Endodermal cell (in vitro differentiated cells): ENCODE measurements at regions not wholly inside any gene's neighbourhood (a gene's known extent, or its start where the extent isn't known, plus 50 kb on each side); places are given as distances from the start of the nearest gene placed in this dataset.

Experiments
- DNase-seq: peaks from one replicate; pipeline ENCODE4 v3.0.0-alpha.2; 2017
- H3K27ac ChIP-seq: 2 replicates; pipeline ENCODE4 v1.5.1; 2013; ENCODE audit warnings: mild to moderate bottlenecking, low read depth, low read length, moderate library complexity
- H3K27me3 ChIP-seq: 2 replicates; pipeline ENCODE4 v1.6.1; 2013; ENCODE audit warnings: mild to moderate bottlenecking, low read length, moderate library complexity; ENCODE audit not compliant: insufficient read depth, control insufficient read depth, poor library complexity, severe bottlenecking
- H3K36me3 ChIP-seq: 2 replicates; pipeline ENCODE4 v1.7.0; 2013; ENCODE audit warnings: mild to moderate bottlenecking, low read length, moderate library complexity; ENCODE audit not compliant: control insufficient read depth, insufficient read depth
- H3K4me1 ChIP-seq: one replicate; pipeline ENCODE4 v1.7.0; 2013; ENCODE audit warnings: low read length; ENCODE audit not compliant: control insufficient read depth, insufficient read depth
- H3K4me3 ChIP-seq: 2 replicates; pipeline ENCODE4 v1.5.1; 2013; ENCODE audit warnings: mild to moderate bottlenecking, low read length, moderate library complexity
- H3K9ac ChIP-seq: 2 replicates; pipeline ENCODE4 v1.6.1; 2013; ENCODE audit warnings: mild to moderate bottlenecking, low read length, moderate library complexity; ENCODE audit not compliant: poor library complexity, severe bottlenecking; ENCODE audit errors: extremely low read depth
- H3K9me3 ChIP-seq: 2 replicates; pipeline ENCODE4 v1.6.1; 2013; ENCODE audit warnings: mild to moderate bottlenecking, low read length, moderate library complexity; ENCODE audit not compliant: control insufficient read depth
- H3K27ac Mint-ChIP-seq: 2 replicates; pipeline ENCODE4 v1.8.0; 2020; ENCODE audit warnings: mixed read lengths
- H3K27me3 Mint-ChIP-seq: 2 replicates; pipeline ENCODE4 v1.8.0; 2021; ENCODE audit warnings: mild to moderate bottlenecking, mixed read lengths; ENCODE audit not compliant: insufficient read depth
- H3K36me3 Mint-ChIP-seq: 2 replicates; pipeline ENCODE4 v1.8.0; 2020; ENCODE audit warnings: low read depth, mixed read lengths
- H3K4me1 Mint-ChIP-seq: 2 replicates; pipeline ENCODE4 v1.8.0; 2020; ENCODE audit warnings: mixed read lengths
- H3K4me3 Mint-ChIP-seq: 2 replicates; pipeline ENCODE4 v1.8.0; 2020; ENCODE audit warnings: mild to moderate bottlenecking, moderate library complexity, mixed read lengths
- H3K9me3 Mint-ChIP-seq: 2 replicates; pipeline ENCODE4 v1.8.0; 2020; ENCODE audit warnings: mild to moderate bottlenecking, mixed read lengths
- WGBS, 2 experiments: methylation state at CpG; one replicate each; pipeline versions ENCODE4 v1.1.5 to v1.1.7; 2013; ENCODE audit warnings: missing lambda C conversion rate in 2 of 2, mixed read lengths in 1 of 2; ENCODE audit not compliant: insufficient coverage in 1 of 2, insufficient read length in 1 of 2; 5-methylcytosine and 5-hydroxymethylcytosine counted together
- TF ChIP-seq, protein P1 (sequence below): fragments of 200-600 bp; sonication (generic); conservative IDR thresholded peaks from 2 replicates; pipeline ENCODE4 v1.5.0; 2021; ENCODE audit warnings: antibody characterized with exemption, mild to moderate bottlenecking

DNA sequence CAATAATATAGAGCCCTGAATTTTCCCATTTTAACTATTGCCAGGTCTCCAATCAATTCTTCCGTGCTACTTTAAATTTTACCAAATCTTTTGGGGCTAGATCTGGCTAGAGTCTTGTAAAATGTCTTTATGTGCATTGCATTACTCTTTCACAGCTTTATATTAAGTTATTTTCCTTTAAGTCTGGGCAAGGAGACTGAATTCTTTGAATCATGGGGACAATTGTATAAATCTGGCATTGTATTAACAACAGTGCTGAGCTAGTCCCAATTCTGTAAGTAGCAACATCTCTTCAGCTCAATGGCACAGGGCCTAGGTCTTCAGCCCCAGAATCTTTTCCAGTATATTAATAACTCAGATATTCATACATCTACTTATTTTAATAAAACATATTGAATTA is 1080.4 kb upstream of the INTU start:
- H3K36me3 ChIP-seq: no peaks in the 10 kb centered on the region
- Mint-ChIP-seq H3K4me1 (no peaks in the 10 kb centered on the region), H3K36me3 (no peaks in the 10 kb centered on the region), H3K27ac (no peak overlapping the region), H3K27me3 (no peaks in the 10 kb centered on the region), H3K9me3 (no peaks in the 10 kb centered on the region), H3K4me3 (no peak overlapping the region)
- H3K27me3 ChIP-seq: no peaks in the 10 kb centered on the region
- TF ChIP-seq, protein P1, sequence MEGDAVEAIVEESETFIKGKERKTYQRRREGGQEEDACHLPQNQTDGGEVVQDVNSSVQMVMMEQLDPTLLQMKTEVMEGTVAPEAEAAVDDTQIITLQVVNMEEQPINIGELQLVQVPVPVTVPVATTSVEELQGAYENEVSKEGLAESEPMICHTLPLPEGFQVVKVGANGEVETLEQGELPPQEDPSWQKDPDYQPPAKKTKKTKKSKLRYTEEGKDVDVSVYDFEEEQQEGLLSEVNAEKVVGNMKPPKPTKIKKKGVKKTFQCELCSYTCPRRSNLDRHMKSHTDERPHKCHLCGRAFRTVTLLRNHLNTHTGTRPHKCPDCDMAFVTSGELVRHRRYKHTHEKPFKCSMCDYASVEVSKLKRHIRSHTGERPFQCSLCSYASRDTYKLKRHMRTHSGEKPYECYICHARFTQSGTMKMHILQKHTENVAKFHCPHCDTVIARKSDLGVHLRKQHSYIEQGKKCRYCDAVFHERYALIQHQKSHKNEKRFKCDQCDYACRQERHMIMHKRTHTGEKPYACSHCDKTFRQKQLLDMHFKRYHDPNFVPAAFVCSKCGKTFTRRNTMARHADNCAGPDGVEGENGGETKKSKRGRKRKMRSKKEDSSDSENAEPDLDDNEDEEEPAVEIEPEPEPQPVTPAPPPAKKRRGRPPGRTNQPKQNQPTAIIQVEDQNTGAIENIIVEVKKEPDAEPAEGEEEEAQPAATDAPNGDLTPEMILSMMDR: no peak
- no peaks in the 10 kb centered on the region for H3K4me1 ChIP-seq
- no peak overlapping the region for H3K27ac ChIP-seq
- H3K9ac ChIP-seq: no peak overlapping the region
- H3K4me3 ChIP-seq: no peak overlapping the region
- no peak for DNase-seq
- 0% methylated on average over 1 of the region's 1 CpG; no CpG with 5 or more reads in 1 of the 2 experiments for WGBS, 2 experiments
- no peaks in the 10 kb centered on the region for H3K9me3 ChIP-seq

DNA sequence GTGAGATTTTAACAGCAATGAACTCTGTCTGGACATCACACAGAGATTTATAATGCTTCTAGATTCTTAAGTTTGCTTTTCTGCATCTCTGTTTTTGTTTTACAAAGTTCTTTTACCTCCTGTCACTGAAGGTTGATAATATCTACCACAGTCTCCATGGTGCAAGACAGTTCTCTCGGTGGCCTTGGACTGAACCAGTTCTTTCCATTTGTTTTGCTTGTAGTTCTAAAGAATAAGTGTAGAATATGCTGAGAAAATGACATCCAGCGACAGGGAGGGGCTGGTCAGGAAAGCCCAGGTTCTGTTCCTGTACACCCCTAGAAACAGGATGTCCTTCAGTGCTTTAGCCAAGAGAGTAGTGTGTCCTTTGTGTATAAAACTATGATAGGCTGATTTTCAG is 1079.5 kb upstream of the INTU start:
- Histone ChIP-seq H3K4me1 (no peaks in the 10 kb centered on the region), H3K27ac (no peak overlapping the region), H3K9ac (no peak overlapping the region), H3K9me3 (no peaks in the 10 kb centered on the region), H3K36me3 (no peaks in the 10 kb centered on the region), H3K4me3 (no peak overlapping the region), H3K27me3 (no peaks in the 10 kb centered on the region)
- no peak for DNase-seq
- TF ChIP-seq, protein P1: no peak
- Mint-ChIP-seq H3K36me3 (no peaks in the 10 kb centered on the region), H3K27ac (no peak overlapping the region), H3K27me3 (no peaks in the 10 kb centered on the region), H3K4me1 (no peaks in the 10 kb centered on the region), H3K9me3 (no peaks in the 10 kb centered on the region), H3K4me3 (no peak overlapping the region)
- WGBS, 2 experiments: 83 to 88% methylated on average over 1 to 2 of the region's 2 CpGs

DNA sequence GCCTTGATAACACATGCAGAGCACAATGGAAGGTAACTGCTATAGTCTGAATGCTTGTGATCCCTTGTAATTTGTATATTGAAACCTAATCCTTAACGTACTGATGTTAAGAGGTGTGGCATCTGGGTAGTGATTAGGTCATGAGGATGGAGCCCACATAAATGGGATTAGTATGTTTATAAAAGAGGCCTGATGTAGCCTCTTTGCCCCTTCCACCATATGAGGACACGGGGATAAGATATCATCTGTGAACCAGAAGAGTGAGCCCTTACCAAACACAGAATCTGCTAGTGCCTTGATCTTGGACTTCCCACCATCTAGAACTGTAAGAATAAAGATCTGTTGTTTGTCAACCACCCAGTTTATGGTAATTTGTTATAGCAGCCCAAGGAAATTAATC is 1074.2 kb upstream of the INTU start:
- 86 to 100% methylated on average over 1 to 2 of the region's 2 CpGs for WGBS, 2 experiments
- DNase-seq: no peak
- Mint-ChIP-seq H3K27me3 (no peaks in the 10 kb centered on the region), H3K4me1 (no peaks in the 10 kb centered on the region), H3K27ac (no peak overlapping the region), H3K36me3 (no peaks in the 10 kb centered on the region), H3K9me3 (no peaks in the 10 kb centered on the region), H3K4me3 (no peak overlapping the region)
- no peaks in the 10 kb centered on the region for H3K27me3 ChIP-seq
- H3K27ac ChIP-seq: no peak overlapping the region
- TF ChIP-seq, protein P1: no peak
- H3K36me3 ChIP-seq: no peaks in the 10 kb centered on the region
- no peak overlapping the region for H3K4me3 ChIP-seq
- no peaks in the 10 kb centered on the region for H3K4me1 ChIP-seq
- H3K9ac ChIP-seq: no peak overlapping the region
- H3K9me3 ChIP-seq: no peaks in the 10 kb centered on the region
